T-cell (primary cell): ENCODE measurements at regions not wholly inside any gene's neighbourhood (a gene's known extent, or its start where the extent isn't known, plus 50 kb on each side); places are given as distances from the start of the nearest gene placed in this dataset.

Experiments used
- ATAC-seq, 4 experiments: fragments of 200-7000 bp in 3 of 4; fragments of 150-1000 bp in 1 of 4; cut with Tn5 transposase; replicated peaks in 1 of 4; 1 replicate in 3 of 4; 2 replicates in 1 of 4; pipeline ENCODE4 v1.10.0; 2021; ENCODE audit warnings: moderate library complexity in 3 of 4, mild to moderate bottlenecking in 2 of 4, moderate number of reproducible peaks in 1 of 4
- CTCF ChIA-PET, 2 donors: fragments of 300-600 bp; sonication (Branson Sonifier 250); formaldehyde crosslinking; loops; one replicate each; lab custom pipeline; 2022; ENCODE audit warnings: antibody characterized with exemption in 2 of 2; lab: Charles Lee
- POLR2A ChIA-PET, 2 donors: fragments of 300-600 bp; sonication (Branson Sonifier 250); formaldehyde crosslinking; loops; one replicate each; lab custom pipeline; 2022; ENCODE audit warnings: antibody characterized with exemption in 2 of 2; lab: Charles Lee
- DNase-seq, 35 experiments: peaks; one replicate each; pipeline versions ENCODE4 v3.0.0 to v3.0.0-alpha.2; 2013 to 2023
- H3K27ac ChIP-seq: one replicate; pipeline ENCODE4 v1.5.1; 2013; ENCODE audit warnings: low read length
- H3K27me3 ChIP-seq, 2 experiments: replicated peaks in 1 of 2; 1 replicate in 1 of 2; 2 replicates in 1 of 2; pipeline versions ENCODE4 v1.6.1 to v1.7.0; 2013; ENCODE audit warnings: low read length in 1 of 2, mixed read lengths in 1 of 2; ENCODE audit not compliant: control insufficient read depth in 2 of 2, insufficient read depth in 2 of 2; ENCODE audit errors: extremely low read depth in 1 of 2
- H3K36me3 ChIP-seq, 2 donors: 1 replicate in 1 of 2; 2 replicates in 1 of 2; pipeline versions ENCODE4 v1.6.1 to v1.7.0; 2013; ENCODE audit warnings: low read length in 1 of 2; ENCODE audit not compliant: control insufficient read depth in 2 of 2, insufficient read depth in 1 of 2; ENCODE audit errors: extremely low read depth in 1 of 2
- H3K4me1 ChIP-seq, 2 experiments: 1 replicate in 1 of 2; 2 replicates in 1 of 2; pipeline versions ENCODE4 v1.6.1 to v1.7.0; 2013; ENCODE audit warnings: low read length in 2 of 2, mixed read lengths in 1 of 2; ENCODE audit not compliant: insufficient read depth in 2 of 2, control insufficient read depth in 1 of 2; ENCODE audit errors: extremely low read depth in 1 of 2
- H3K4me3 ChIP-seq, 2 donors: 1 replicate in 1 of 2; 2 replicates in 1 of 2; pipeline versions ENCODE4 v1.5.1 to v1.7.0; 2013; ENCODE audit warnings: mild to moderate bottlenecking in 2 of 2, low read length in 1 of 2, moderate library complexity in 1 of 2; ENCODE audit not compliant: control insufficient read depth in 1 of 2; ENCODE audit errors: extremely low read depth in 1 of 2
- H3K9me3 ChIP-seq: 2 replicates; pipeline ENCODE4 v1.7.0; 2013
- H3K27ac Mint-ChIP-seq, 2 donors: one replicate each; pipeline ENCODE4 v1.8.0; 2020 to 2021; ENCODE audit warnings: mild to moderate bottlenecking in 2 of 2, mixed read lengths in 2 of 2
- H3K27me3 Mint-ChIP-seq, 2 donors: one replicate each; pipeline ENCODE4 v1.8.0; 2021 to 2022; ENCODE audit warnings: mixed read lengths in 2 of 2
- H3K36me3 Mint-ChIP-seq: one replicate; pipeline ENCODE4 v1.8.0; 2021; ENCODE audit warnings: mixed read lengths
- H3K4me1 Mint-ChIP-seq, 3 donors: one replicate each; pipeline ENCODE4 v1.8.0; 2020 to 2022; ENCODE audit warnings: mixed read lengths in 3 of 3, mild to moderate bottlenecking in 1 of 3
- H3K4me3 Mint-ChIP-seq, 3 donors: one replicate each; pipeline ENCODE4 v1.8.0; 2020 to 2022; ENCODE audit warnings: mild to moderate bottlenecking in 3 of 3, mixed read lengths in 3 of 3, moderate library complexity in 3 of 3
- H3K9me3 Mint-ChIP-seq, 3 donors: one replicate each; pipeline ENCODE4 v1.8.0; 2020 to 2022; ENCODE audit warnings: mixed read lengths in 3 of 3
- WGBS: methylation state at CpG from one replicate; pipeline ENCODE4 v1.1.5; 2013; ENCODE audit warnings: missing lambda C conversion rate; ENCODE audit not compliant: insufficient coverage; 5-methylcytosine and 5-hydroxymethylcytosine counted together

DNA sequence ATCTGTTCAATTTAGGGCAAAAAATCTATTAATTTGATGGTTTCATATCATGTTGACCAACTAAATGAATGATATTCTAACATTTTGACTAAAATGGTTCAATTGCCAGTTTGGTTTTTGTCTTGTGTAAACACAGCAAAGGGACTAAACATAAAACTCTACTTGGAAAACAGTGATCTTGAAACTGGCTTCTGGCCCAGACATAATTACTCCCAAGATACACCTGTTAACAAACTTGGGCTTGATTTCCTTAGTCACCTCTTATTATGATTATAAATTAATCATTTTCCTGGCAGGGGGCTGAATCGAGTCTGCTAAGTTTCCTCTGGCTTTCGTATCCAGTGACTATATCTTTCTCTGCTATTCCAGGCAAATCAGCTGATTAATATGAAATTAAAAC is 78.0 kb upstream of the OXGR1 start:
- H3K9me3 Mint-ChIP-seq = peaks cover 4 to 15% (median 7%) of the 10 kb centered on the region in 3 donors
- peaks cover 15 to 24% of the 10 kb centered on the region in 2 donors for H3K27me3 Mint-ChIP-seq
- H3K4me1 ChIP-seq = no peaks in the 10 kb centered on the region
- ATAC-seq (no peak), DNase-seq (no peak)
- H3K27ac Mint-ChIP-seq = no peak overlapping the region
- H3K36me3 ChIP-seq = no peaks in the 10 kb centered on the region
- no peaks in the 10 kb centered on the region for H3K9me3 ChIP-seq
- H3K4me1 Mint-ChIP-seq = no peaks in the 10 kb centered on the region
- H3K4me3 ChIP-seq = no peak overlapping the region
- POLR2A ChIA-PET = no interaction called here
- CTCF ChIA-PET = no interaction called here
- H3K4me3 Mint-ChIP-seq = no peak overlapping the region
- H3K27ac ChIP-seq = no peak overlapping the region
- H3K36me3 Mint-ChIP-seq = no peaks in the 10 kb centered on the region
- peaks cover 0 to 3% of the 10 kb centered on the region in 2 experiments for H3K27me3 ChIP-seq
- WGBS = no CpG with 5 or more reads among the region's 2 CpGs

DNA sequence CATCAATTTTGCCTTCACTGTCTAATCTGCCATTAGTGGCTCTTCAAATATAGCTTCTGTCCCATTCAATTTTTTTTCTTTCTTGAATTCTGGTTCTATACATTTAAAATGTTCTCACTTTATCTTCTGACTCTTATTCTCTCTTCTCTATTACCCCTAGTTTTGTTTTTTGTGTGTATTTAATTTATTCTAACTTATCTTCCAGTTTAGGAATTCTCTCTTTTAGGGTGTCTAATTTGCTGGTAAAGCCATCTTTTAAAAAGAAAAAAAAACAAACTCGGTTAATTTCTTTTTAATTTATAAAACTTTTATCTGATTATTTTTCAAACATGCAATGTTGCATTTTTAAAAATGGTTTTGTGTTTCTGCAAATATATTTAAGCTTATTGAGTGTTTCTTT is 80.3 kb upstream of the OXGR1 start:
- no peak for DNase-seq
- POLR2A ChIA-PET = interaction anchor here in 1 of 2 donors (0.6 kb wide), 1 partner anchor 625 kb away, joined by 3 read pairs; no protein-coding TSS in a partner anchor
- WGBS = no CpG with 5 or more reads among the region's 1 CpG

DNA sequence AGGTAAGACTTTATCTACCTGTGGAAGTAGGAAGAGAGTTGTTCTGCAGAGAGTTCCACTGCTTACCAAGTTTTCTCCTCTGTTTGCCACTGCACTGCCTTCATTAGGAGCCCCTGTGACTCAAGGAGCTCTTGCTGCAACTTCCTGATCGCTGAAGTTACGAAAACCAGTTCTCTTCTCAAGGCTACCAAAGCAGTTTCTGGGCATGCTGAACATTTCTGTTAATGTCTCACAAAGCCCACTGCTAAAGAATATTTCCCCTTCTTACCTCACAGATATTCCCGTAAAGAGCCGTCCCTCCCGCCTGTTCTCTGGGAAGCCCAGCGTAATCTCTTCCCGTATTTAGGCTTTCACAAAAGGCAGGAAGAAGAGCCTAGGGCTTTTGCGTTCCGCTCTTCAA is 82.6 kb upstream of the OXGR1 start:
- ChIA-PET CTCF (no interaction called here), POLR2A (interaction anchor here in 1 of 2 donors (0.7 kb wide), 1 partner anchor 407 kb away, joined by 6 read pairs; no protein-coding TSS in a partner anchor)
- Mint-ChIP-seq H3K27me3 (peaks cover 0 to 15% of the 10 kb centered on the region in 2 donors), H3K9me3 (peaks cover 4 to 15% (median 7%) of the 10 kb centered on the region in 3 donors), H3K36me3 (no peaks in the 10 kb centered on the region), H3K4me1 (no peaks in the 10 kb centered on the region), H3K4me3 (no peak overlapping the region), H3K27ac (no peak overlapping the region)
- no peak for ATAC-seq
- H3K4me3 ChIP-seq = no peak overlapping the region
- H3K9me3 ChIP-seq = no peaks in the 10 kb centered on the region
- no peak for DNase-seq
- WGBS = 87% methylated on average over 9 of the region's 9 CpGs
- no peak overlapping the region for H3K27ac ChIP-seq
- H3K36me3 ChIP-seq = no peaks in the 10 kb centered on the region
- H3K27me3 ChIP-seq = no peaks in the 10 kb centered on the region
- no peaks in the 10 kb centered on the region for H3K4me1 ChIP-seq

More for the DNA sequence above, 80.3 kb upstream of the OXGR1 start:
- Mint-ChIP-seq H3K27ac (no peak overlapping the region), H3K36me3 (no peaks in the 10 kb centered on the region), H3K9me3 (peaks cover 4 to 15% (median 7%) of the 10 kb centered on the region in 3 donors), H3K4me1 (no peaks in the 10 kb centered on the region), H3K27me3 (peaks cover 6 to 23% of the 10 kb centered on the region in 2 donors), H3K4me3 (no peak overlapping the region)
- H3K27me3 ChIP-seq = no peaks in the 10 kb centered on the region
- H3K9me3 ChIP-seq = no peaks in the 10 kb centered on the region
- H3K4me1 ChIP-seq = no peaks in the 10 kb centered on the region
- no peaks in the 10 kb centered on the region for H3K36me3 ChIP-seq
- CTCF ChIA-PET = no interaction called here
- H3K27ac ChIP-seq = no peak overlapping the region
- H3K4me3 ChIP-seq = no peak overlapping the region
- no peak for ATAC-seq

DNA sequence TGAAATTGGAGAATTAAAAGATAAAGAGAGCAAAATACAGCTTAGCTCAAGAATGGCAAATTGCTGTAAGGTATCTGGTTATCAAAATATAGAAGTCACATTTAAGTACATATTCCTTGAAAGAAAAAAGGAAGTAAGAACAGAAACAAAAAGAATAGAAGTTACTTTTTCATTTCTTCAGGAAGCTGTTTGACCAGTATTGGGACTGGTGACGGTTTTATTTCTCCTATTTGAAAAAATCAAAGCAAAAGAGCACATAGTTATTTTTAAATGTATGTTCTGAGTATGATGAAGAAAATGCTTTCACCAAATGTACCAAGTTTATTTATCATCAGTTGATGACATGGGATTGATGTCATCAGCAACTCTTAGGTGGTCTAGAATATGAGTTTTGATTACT is 83.1 kb upstream of the OXGR1 start:
- H3K27ac ChIP-seq = no peak overlapping the region
- DNase-seq (no peak), ATAC-seq (no peak)
- H3K27me3 ChIP-seq = no peaks in the 10 kb centered on the region
- no peaks in the 10 kb centered on the region for H3K4me1 ChIP-seq
- H3K36me3 ChIP-seq = no peaks in the 10 kb centered on the region
- ChIA-PET POLR2A (no interaction called here), CTCF (no interaction called here)
- no peak overlapping the region for H3K4me3 Mint-ChIP-seq
- WGBS = no CpG with 5 or more reads among the region's 1 CpG
- H3K27ac Mint-ChIP-seq = no peak overlapping the region
- peaks cover 4 to 15% (median 7%) of the 10 kb centered on the region in 3 donors for H3K9me3 Mint-ChIP-seq
- peaks cover 0 to 15% of the 10 kb centered on the region in 2 donors for H3K27me3 Mint-ChIP-seq
- no peaks in the 10 kb centered on the region for H3K9me3 ChIP-seq
- no peaks in the 10 kb centered on the region for H3K36me3 Mint-ChIP-seq
- no peaks in the 10 kb centered on the region for H3K4me1 Mint-ChIP-seq
- no peak overlapping the region for H3K4me3 ChIP-seq

DNA sequence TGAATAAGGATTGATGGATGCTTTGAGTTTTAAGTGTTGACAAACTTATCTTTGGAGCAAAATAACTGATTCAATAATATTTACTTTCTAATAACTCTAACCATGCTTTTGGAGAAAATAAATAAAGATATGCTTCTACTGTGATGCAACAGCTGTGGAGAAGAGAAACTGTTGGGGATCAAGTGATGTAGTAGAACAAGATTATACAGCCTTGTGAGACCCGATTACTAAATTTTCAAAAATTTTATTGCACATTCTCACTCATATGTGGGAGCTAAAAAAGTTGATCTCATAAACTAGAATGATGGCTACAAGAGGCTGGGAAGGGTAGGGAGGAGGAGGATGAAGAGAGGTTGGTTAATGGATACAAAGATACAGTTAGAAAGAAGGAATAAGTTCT is 85.5 kb upstream of the OXGR1 start:
- Histone ChIP-seq H3K27ac (no peak overlapping the region), H3K27me3 (no peaks in the 10 kb centered on the region), H3K9me3 (no peaks in the 10 kb centered on the region), H3K4me1 (no peaks in the 10 kb centered on the region), H3K36me3 (no peaks in the 10 kb centered on the region), H3K4me3 (no peak overlapping the region)
- Mint-ChIP-seq H3K36me3 (no peaks in the 10 kb centered on the region), H3K4me3 (no peak overlapping the region), H3K4me1 (no peaks in the 10 kb centered on the region), H3K27ac (no peak overlapping the region), H3K27me3 (peaks cover 3 to 19% of the 10 kb centered on the region in 2 donors), H3K9me3 (peaks cover 0 to 5% (median 0%) of the 10 kb centered on the region in 3 donors)
- no peak for ATAC-seq
- DNase-seq = no peak
- no CpG with 5 or more reads among the region's 1 CpG for whole genome bisulfite sequencing
- ChIA-PET CTCF (no interaction called here), POLR2A (interaction anchor here in 1 of 2 donors (0.6 kb wide), 1 partner anchor 1219 kb away, joined by 3 read pairs; no protein-coding TSS in a partner anchor)

DNA sequence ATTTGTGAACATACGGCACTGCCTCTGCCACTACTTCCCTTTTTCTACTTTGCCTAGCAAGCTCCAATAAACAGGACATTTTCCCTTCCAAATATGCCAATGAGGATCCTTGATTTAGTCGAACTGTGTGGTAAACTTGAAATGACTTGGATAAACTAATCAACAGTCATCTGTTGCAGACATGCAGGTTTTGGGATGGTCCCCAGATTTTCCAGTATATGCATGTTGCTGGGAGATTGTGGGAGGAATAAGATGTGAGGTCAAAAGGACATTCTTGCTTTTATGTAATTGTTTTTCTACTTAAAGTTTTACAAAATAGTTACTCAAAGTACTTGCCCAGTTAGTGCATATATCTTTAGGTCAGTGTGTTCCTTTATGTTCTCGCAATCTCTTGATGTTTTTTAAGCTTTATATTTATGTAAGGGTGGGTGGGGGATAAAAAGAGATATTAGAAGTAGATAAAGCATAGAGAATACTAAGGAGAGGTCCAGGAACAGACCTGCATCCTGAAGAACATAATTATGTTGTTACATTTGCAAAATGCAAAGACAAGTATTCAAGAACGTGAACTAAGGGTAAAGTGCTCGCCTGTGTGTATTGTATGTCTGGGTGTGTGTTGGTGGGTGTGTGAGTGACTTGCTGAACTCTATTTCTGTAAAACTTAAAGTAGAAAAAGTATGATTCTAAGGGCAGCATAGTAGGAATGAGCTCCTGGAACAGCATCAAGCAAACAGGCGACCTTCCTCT is 88.4 kb upstream of the OXGR1 start:
- Histone ChIP-seq H3K4me3 (no peak overlapping the region), H3K36me3 (no peaks in the 10 kb centered on the region), H3K9me3 (no peaks in the 10 kb centered on the region), H3K4me1 (no peaks in the 10 kb centered on the region), H3K27ac (no peak overlapping the region), H3K27me3 (no peaks in the 10 kb centered on the region)
- H3K9me3 Mint-ChIP-seq = peaks cover 0 to 9% (median 8%) of the 10 kb centered on the region in 3 donors
- DNase-seq = no peak
- ATAC-seq = no peak
- ChIA-PET POLR2A (no interaction called here), CTCF (no interaction called here)
- no peaks in the 10 kb centered on the region for H3K4me1 Mint-ChIP-seq
- H3K36me3 Mint-ChIP-seq = no peaks in the 10 kb centered on the region
- H3K27ac Mint-ChIP-seq = no peak overlapping the region
- no peak overlapping the region for H3K4me3 Mint-ChIP-seq
- WGBS = 88% methylated on average over 3 of the region's 6 CpGs
- peaks cover 6 to 9% of the 10 kb centered on the region in 2 donors for H3K27me3 Mint-ChIP-seq
